H1 (cell line): ENCODE measurements at regions not wholly inside any gene's neighbourhood (a gene's known extent, or its start where the extent isn't known, plus 50 kb on each side); places are given as distances from the start of the nearest gene placed in this dataset.

Experiments
- CTCF ChIA-PET: fragments of 300-600 bp; sonication (Branson Sonifier 250); formaldehyde crosslinking; loops from one replicate; lab custom pipeline; 2021; ENCODE audit not compliant: partially characterized antibody; lab: Charles Lee
- POLR2A ChIA-PET: fragments of 300-600 bp; sonication (Branson Sonifier 250); formaldehyde crosslinking; loops from one replicate; lab custom pipeline; 2021; ENCODE audit warnings: inconsistent platforms; ENCODE audit not compliant: partially characterized antibody; lab: Charles Lee
- DNase-seq, 2 experiments: peaks; one replicate each; pipeline versions ENCODE4 v3.0.0 to v3.0.0-alpha.2; 2010 to 2022; ENCODE audit warnings: low spot score in 2 of 2, low read depth in 1 of 2, mixed read lengths in 1 of 2
- FAIRE-seq: peaks from 2 replicates; lab custom pipeline; 2011; peaks lifted over from hg19 to GRCh38; lab: Jason Lieb, UNC
- H2AFZ ChIP-seq: 2 replicates; pipeline ENCODE4 v1.8.1; 2012; ENCODE audit warnings: low read length, inconsistent platforms
- H2AK5ac ChIP-seq: 2 replicates; pipeline ENCODE4 v1.6.1; 2013; ENCODE audit warnings: low read depth, low read length
- H2BK120ac ChIP-seq: replicated peaks from 2 replicates; pipeline ENCODE3; 2013; ENCODE audit warnings: low read depth, low read length, inconsistent platforms
- H2BK12ac ChIP-seq: 2 replicates; pipeline ENCODE4 v1.6.1; 2013; ENCODE audit warnings: low read depth, low read length
- H2BK15ac ChIP-seq: 2 replicates; pipeline ENCODE4 v1.6.1; 2013; ENCODE audit warnings: low read length
- H2BK20ac ChIP-seq: 2 replicates; pipeline ENCODE4 v1.6.1; 2013; ENCODE audit warnings: low read length
- H2BK5ac ChIP-seq: 2 replicates; pipeline ENCODE4 v1.6.1; 2013; ENCODE audit warnings: low read depth, low read length
- H3K14ac ChIP-seq: 2 replicates; pipeline ENCODE4 v1.6.1; 2013; ENCODE audit warnings: inconsistent platforms; ENCODE audit not compliant: insufficient read length
- H3K18ac ChIP-seq: 2 replicates; pipeline ENCODE4 v1.6.1; 2013; ENCODE audit warnings: low read length; ENCODE audit errors: extremely low read depth
- H3K23ac ChIP-seq: 2 replicates; pipeline ENCODE4 v1.6.1; 2013; ENCODE audit warnings: inconsistent platforms; ENCODE audit not compliant: insufficient read length
- H3K23me2 ChIP-seq: 2 replicates; pipeline ENCODE4 v1.6.1; 2013; ENCODE audit warnings: low read depth, low read length
- H3K27ac ChIP-seq: 2 replicates; pipeline ENCODE4 v1.6.1; 2011; ENCODE audit warnings: low read depth, low read length, inconsistent platforms
- H3K27me3 ChIP-seq, 4 experiments: replicated peaks in 1 of 4; 1 replicate in 1 of 4; 2 replicates in 3 of 4; pipeline versions ENCODE4 v1.6.1 to v1.8.1; 2011 to 2013; ENCODE audit warnings: low read length in 3 of 4, mild to moderate bottlenecking in 3 of 4, inconsistent platforms in 2 of 4, mixed read lengths in 2 of 4, moderate library complexity in 1 of 4; ENCODE audit not compliant: control insufficient read depth in 3 of 4, insufficient read depth in 3 of 4; ENCODE audit errors: extremely low read depth in 1 of 4
- H3K36me3 ChIP-seq, 4 experiments: 2 replicates each; pipeline versions ENCODE4 v1.6.1 to v1.8.1; 2011 to 2013; ENCODE audit warnings: mild to moderate bottlenecking in 4 of 4, low read length in 3 of 4, moderate library complexity in 2 of 4, control low read depth in 1 of 4, inconsistent platforms in 1 of 4; ENCODE audit not compliant: insufficient read depth in 4 of 4, control insufficient read depth in 2 of 4
- H3K4ac ChIP-seq: replicated peaks from 2 replicates; pipeline ENCODE3; 2013; ENCODE audit warnings: low read length, low read depth, mixed read lengths, inconsistent platforms; ENCODE audit not compliant: insufficient read length
- H3K4me1 ChIP-seq, 4 experiments: replicated peaks in 1 of 4; 1 replicate in 1 of 4; 2 replicates in 3 of 4; pipeline versions ENCODE4 v1.6.1 to v1.8.1; 2011 to 2013; ENCODE audit warnings: low read length in 3 of 4, inconsistent platforms in 2 of 4, mixed read lengths in 1 of 4; ENCODE audit not compliant: insufficient read depth in 4 of 4, control insufficient read depth in 3 of 4
- H3K4me2 ChIP-seq, 2 experiments: 2 replicates each; pipeline versions ENCODE4 v1.6.1 to v1.8.1; 2011 to 2013; ENCODE audit warnings: low read depth in 2 of 2, low read length in 2 of 2, control low read depth in 1 of 2, inconsistent platforms in 1 of 2, mild to moderate bottlenecking in 1 of 2; ENCODE audit not compliant: insufficient read depth in 1 of 2
- H3K4me3 ChIP-seq, 4 experiments: fragments of 200-600, 300-600 bp in 1 of 4; sonication (generic), shearing (Covaris generic), sonication (Bioruptor Twin) in 1 of 4; 2 replicates each; pipeline versions ENCODE4 v1.5.1 to v1.8.1; 2011 to 2016; ENCODE audit warnings: low read length in 4 of 4, low read depth in 3 of 4, control low read depth in 2 of 4, inconsistent platforms in 2 of 4, mild to moderate bottlenecking in 2 of 4, mixed read lengths in 1 of 4, moderate library complexity in 1 of 4; ENCODE audit not compliant: insufficient read depth in 2 of 4; ENCODE audit errors: extremely low read depth in 1 of 4
- H3K56ac ChIP-seq: replicated peaks from 2 replicates; pipeline ENCODE3; 2013; ENCODE audit warnings: low read depth, mild to moderate bottlenecking, mixed read lengths, low read length, inconsistent platforms; ENCODE audit not compliant: insufficient read length
- H3K79me1 ChIP-seq: 2 replicates; pipeline ENCODE4 v1.6.1; 2013; ENCODE audit warnings: low read depth, low read length, control low read depth
- H3K79me2 ChIP-seq, 2 experiments: 2 replicates each; pipeline versions ENCODE4 v1.6.1 to v1.8.1; 2012 to 2013; ENCODE audit warnings: low read length in 2 of 2, mild to moderate bottlenecking in 2 of 2, inconsistent platforms in 1 of 2; ENCODE audit not compliant: insufficient read depth in 2 of 2, control insufficient read depth in 1 of 2
- H3K9ac ChIP-seq, 4 experiments: replicated peaks in 1 of 4; 1 replicate in 1 of 4; 2 replicates in 3 of 4; pipeline versions ENCODE4 v1.6.1 to v1.8.1; 2011 to 2013; ENCODE audit warnings: low read depth in 3 of 4, low read length in 3 of 4, control low read depth in 2 of 4, mild to moderate bottlenecking in 2 of 4, moderate library complexity in 2 of 4, inconsistent platforms in 1 of 4; ENCODE audit errors: extremely low read depth in 1 of 4
- H3K9me3 ChIP-seq, 2 experiments: 2 replicates each; pipeline versions ENCODE4 v1.6.1 to v1.8.1; 2012 to 2013; ENCODE audit warnings: mild to moderate bottlenecking in 2 of 2, moderate library complexity in 2 of 2, control low read depth in 1 of 2, inconsistent platforms in 1 of 2, low read depth in 1 of 2, low read length in 1 of 2, mixed read lengths in 1 of 2; ENCODE audit not compliant: insufficient read depth in 2 of 2
- H4K20me1 ChIP-seq, 2 experiments: replicated peaks in 1 of 2; 2 replicates each; pipeline versions ENCODE3 to v1.8.1; 2011 to 2013; ENCODE audit warnings: inconsistent platforms in 2 of 2, low read length in 2 of 2, mild to moderate bottlenecking in 1 of 2; ENCODE audit not compliant: insufficient read depth in 2 of 2, control insufficient read depth in 1 of 2
- H4K5ac ChIP-seq: 2 replicates; pipeline ENCODE4 v1.6.1; 2013; ENCODE audit warnings: low read length, low read depth, mixed read lengths, inconsistent platforms; ENCODE audit not compliant: insufficient read length
- H4K8ac ChIP-seq: 2 replicates; pipeline ENCODE4 v1.8.0; 2013; ENCODE audit warnings: mild to moderate bottlenecking, moderate library complexity, low read length, inconsistent platforms; ENCODE audit not compliant: insufficient read depth; ENCODE audit errors: extremely low read depth
- H4K91ac ChIP-seq: replicated peaks from 2 replicates; pipeline ENCODE3; 2013; ENCODE audit warnings: low read length, mixed read lengths, inconsistent platforms; ENCODE audit not compliant: insufficient read length
- ASH2L ChIP-seq: fragments of 200-600, 300-600 bp; sonication (generic); IDR thresholded peaks from one replicate; pipeline ENCODE4 v1.7.1; 2017; ENCODE audit warnings: low read length
- BCL11A ChIP-seq, 2 experiments: IDR thresholded peaks; one replicate each; pipeline ENCODE4 v1.6.1; 2011; ENCODE audit warnings: low read depth in 2 of 2, low read length in 2 of 2, mild to moderate bottlenecking in 2 of 2
- FOSL1 ChIP-seq: IDR thresholded peaks from 2 replicates; pipeline ENCODE4 v1.6.1; 2011; ENCODE audit warnings: mild to moderate bottlenecking, low read depth, low read length, moderate library complexity; ENCODE audit not compliant: insufficient read depth
- HDAC2 ChIP-seq, 2 experiments: fragments of 300-600 bp in 1 of 2; sonication (generic) in 1 of 2; IDR thresholded peaks; 2 replicates each; pipeline ENCODE4 v1.6.1; 2011 to 2012; ENCODE audit warnings: low read depth in 2 of 2, low read length in 2 of 2, mild to moderate bottlenecking in 2 of 2, moderate library complexity in 2 of 2, borderline replicate concordance in 1 of 2, inconsistent platforms in 1 of 2
- KDM4A ChIP-seq: IDR thresholded peaks from one replicate; pipeline ENCODE4 v1.7.1; 2012; ENCODE audit warnings: low read depth, mild to moderate bottlenecking, moderate library complexity, low read length, inconsistent platforms; ENCODE audit not compliant: severe bottlenecking
- MAX ChIP-seq: IDR thresholded peaks from 2 replicates; pipeline ENCODE4 v1.6.1; 2012; ENCODE audit warnings: inconsistent platforms
- RAD21 ChIP-seq, 2 experiments: IDR thresholded peaks in 1 of 2; conservative IDR thresholded peaks in 1 of 2; 2 replicates each; pipeline ENCODE4 v1.6.1; 2011; ENCODE audit warnings: low read depth in 2 of 2, low read length in 2 of 2, improper control_type of control experiment in 1 of 2, inconsistent platforms in 1 of 2, mild to moderate bottlenecking in 1 of 2, moderate library complexity in 1 of 2
- RNF2 ChIP-seq: fragments of 200-900, 300-1000 bp; sonication (generic); IDR thresholded peaks from 2 replicates; pipeline ENCODE4 v1.7.1; 2016; ENCODE audit warnings: borderline replicate concordance, low read depth, mild to moderate bottlenecking, antibody characterized with exemption, low read length; ENCODE audit not compliant: poor library complexity, severe bottlenecking; ENCODE audit errors: missing control alignments
- SIX5 ChIP-seq: IDR thresholded peaks from 2 replicates; pipeline ENCODE4 v1.6.1; 2011; ENCODE audit warnings: mild to moderate bottlenecking, low read depth, low read length
- WGBS, 2 experiments: shearing (Covaris generic) in 1 of 2; methylation state at CpG; one replicate each; pipeline versions ENCODE4 v1.1.6 to v1.1.7; 2013 to 2015; ENCODE audit warnings: low lambda C conversion rate in 2 of 2, mixed read lengths in 2 of 2, inconsistent platforms in 1 of 2, low coverage in 1 of 2, missing lambda C conversion rate in 1 of 2; ENCODE audit not compliant: insufficient replicate concordance in 2 of 2, insufficient coverage in 1 of 2, insufficient read length in 1 of 2; ENCODE audit errors: extremely low coverage in 1 of 2, missing lambda C conversion rate in 1 of 2; 5-methylcytosine and 5-hydroxymethylcytosine counted together

DNA sequence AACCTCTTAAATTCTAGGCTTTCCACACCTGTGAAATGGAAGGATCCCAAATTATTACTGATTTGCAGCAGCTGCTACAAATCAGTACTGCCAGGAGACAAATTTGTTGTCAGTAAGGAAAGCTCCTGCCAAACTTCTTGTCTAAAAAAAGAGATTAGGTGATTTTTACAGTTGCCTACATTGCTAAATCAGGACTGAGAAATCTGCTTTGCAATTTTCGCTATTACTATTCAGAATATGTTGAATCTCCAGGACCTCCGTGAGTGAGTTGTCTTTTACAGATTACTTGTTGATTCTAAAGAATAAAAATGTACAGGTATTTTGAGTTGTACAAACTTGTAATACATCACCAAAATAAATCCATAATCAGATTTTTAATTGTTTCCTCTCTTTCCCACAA is 1815.9 kb downstream of the PCDH9 start:
- DNase-seq (no peak), FAIRE-seq (no peak)
- ChIA-PET CTCF (no interaction called here), POLR2A (no interaction called here)
- Histone ChIP-seq H4K5ac (no peak overlapping the region), H3K23ac (no peak overlapping the region), H2BK5ac (no peak overlapping the region), H3K36me3 (no peaks in the 10 kb centered on the region), H3K27ac (no peak overlapping the region), H2BK120ac (no peak overlapping the region), H3K79me1 (no peaks in the 10 kb centered on the region), H2BK12ac (no peak overlapping the region), H3K4me3 (no peak overlapping the region), H3K23me2 (no peaks in the 10 kb centered on the region), H3K27me3 (no peaks in the 10 kb centered on the region), H3K18ac (no peak overlapping the region), H4K8ac (no peak overlapping the region), H3K4me1 (peaks cover 0 to 2% (median 0%) of the 10 kb centered on the region in 4 experiments; a peak in 1 of 7 replicates), H2BK15ac (no peak overlapping the region), H3K9ac (no peak overlapping the region), H2AK5ac (no peak overlapping the region), H4K20me1 (no peaks in the 10 kb centered on the region), H4K91ac (no peak overlapping the region), H3K79me2 (no peaks in the 10 kb centered on the region), H2AFZ (no peak overlapping the region), H3K9me3 (no peaks in the 10 kb centered on the region), H3K4me2 (no peak overlapping the region), H3K56ac (no peak overlapping the region), H2BK20ac (no peak overlapping the region), H3K14ac (no peak overlapping the region), H3K4ac (no peak overlapping the region)
- 100% methylated on average over 2 of the region's 2 CpGs; no CpG with 5 or more reads in 1 of the 2 experiments for WGBS, 2 experiments
- TF ChIP-seq KDM4A (no peak), FOSL1 (no peak), HDAC2 (IDR thresholded peaks at IDR 0.05; ENCODE audit: borderline replicate concordance in 1 of 2, low read depth in 2 of 2, low read length in 2 of 2) (no peak), RAD21 (IDR thresholded peaks at IDR 0.05 in 1 of 2, conservative IDR thresholded peaks at IDR 0.05 in 1 of 2; ENCODE audit: low read depth in 2 of 2, low read length in 2 of 2) (no peak), SIX5 (no peak), MAX (no peak), RNF2 (no peak), ASH2L (no peak), BCL11A (IDR thresholded peaks at IDR 0.05; ENCODE audit: low read depth in 2 of 2, low read length in 2 of 2) (no peak)
